ENCODE measurements at regions not wholly inside any gene's neighbourhood (a gene's known extent, or its start where the extent isn't known, plus 50 kb on each side); places are given as distances from the start of the nearest gene placed in this dataset.

- H3K4me1 ChIP-seq, result no peaks in the 10 kb centered on the region
- no peak for TF ChIP-seq Cebpa-rat (IDR thresholded peaks at IDR 0.05)
- H3K36me3 ChIP-seq, result no peaks in the 10 kb centered on the region
- H3K9me3 ChIP-seq, result 0 out of 2 replicates have a peak, but pooled peaks cover under 1% of the 10 kb centered on the region
- H3K4me3 ChIP-seq, result no peak overlapping the region
- no peaks in the 10 kb centered on the region for H4K20me1 ChIP-seq
- H3K27me3 ChIP-seq, result no peaks in the 10 kb centered on the region
- H3K27ac ChIP-seq, result no peak overlapping the region
- H3K9ac ChIP-seq, result no peak overlapping the region
- no peak overlapping the region for H3K4me2 ChIP-seq
These were observed 61.3 kb upstream of the SMAD3 start for GRCh38 chr15:67004142-67004541.

- Histone ChIP-seq H3K27me3 (no peaks in the 10 kb centered on the region), H3K27ac (no peak overlapping the region), H3K4me2 (no peak overlapping the region), H3K36me3 (no peaks in the 10 kb centered on the region), H3K4me1 (no peaks in the 10 kb centered on the region; the same call in 1 of the 2 replicates), H3K9ac (no peak overlapping the region), H3K4me3 (no peak overlapping the region), H3K9me3 (no peaks in the 10 kb centered on the region), H4K20me1 (no peaks in the 10 kb centered on the region)
- TF ChIP-seq Cebpa-rat (IDR thresholded peaks at IDR 0.05), result no peak
These were observed 60.0 kb upstream of the SMAD3 start for GRCh38 chr15:67005294-67005996.

DNA sequence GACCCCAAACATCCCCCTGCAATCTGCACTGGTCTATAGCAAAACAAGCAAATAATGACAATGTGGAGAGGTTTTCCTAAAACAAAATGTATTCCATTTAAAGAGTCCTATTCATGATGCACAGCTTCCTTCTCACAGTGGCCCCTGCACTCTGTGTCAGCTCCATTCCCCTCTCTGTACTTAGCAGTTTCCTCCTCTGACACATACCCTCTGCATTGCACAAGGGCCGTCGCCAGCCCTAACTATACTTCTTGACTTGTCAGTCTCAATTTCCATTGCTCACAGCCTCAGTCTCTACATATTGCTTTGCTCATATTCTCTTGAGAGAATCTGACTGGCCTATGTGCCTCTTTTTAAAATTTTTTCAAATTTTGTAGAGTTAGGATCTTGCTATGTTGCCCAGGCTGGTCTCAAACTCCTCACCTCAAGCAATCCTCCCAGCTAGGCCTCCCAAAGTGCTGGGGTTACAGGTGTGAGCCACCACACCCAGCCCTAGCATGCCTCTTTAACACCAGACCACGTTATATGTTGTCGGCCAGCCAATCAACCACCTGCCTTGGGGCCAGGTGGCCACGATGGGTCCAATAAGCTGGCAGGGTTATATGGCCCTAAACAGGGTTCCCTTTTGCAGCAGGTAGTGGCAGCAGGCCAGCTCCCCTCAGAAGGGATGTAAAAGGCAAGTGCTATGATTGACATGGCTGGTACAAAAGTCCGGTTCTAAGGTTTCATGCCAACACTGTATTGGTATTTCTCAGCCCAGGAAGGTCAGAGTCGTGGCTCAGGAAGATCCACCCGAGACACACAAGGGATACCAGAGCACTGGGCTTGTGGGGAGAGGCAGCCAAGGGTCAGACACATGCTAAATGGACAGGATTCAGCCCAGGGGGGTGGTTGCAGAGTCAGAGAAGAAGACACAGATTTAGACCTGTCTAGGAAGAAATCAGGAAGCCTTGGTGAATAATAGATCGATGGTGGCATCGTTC is 59.0 kb upstream of the SMAD3 start:
- TF ChIP-seq Cebpa-rat (IDR thresholded peaks at IDR 0.05), result no peak
- Histone ChIP-seq H4K20me1 (no peaks in the 10 kb centered on the region), H3K4me2 (no peak overlapping the region), H3K27ac (no peak overlapping the region), H3K4me3 (no peak overlapping the region), H3K27me3 (no peaks in the 10 kb centered on the region), H3K9ac (no peak overlapping the region), H3K9me3 (no peaks in the 10 kb centered on the region), H3K4me1 (no peaks in the 10 kb centered on the region; the same call in 1 of the 2 replicates), H3K36me3 (no peaks in the 10 kb centered on the region)

DNA sequence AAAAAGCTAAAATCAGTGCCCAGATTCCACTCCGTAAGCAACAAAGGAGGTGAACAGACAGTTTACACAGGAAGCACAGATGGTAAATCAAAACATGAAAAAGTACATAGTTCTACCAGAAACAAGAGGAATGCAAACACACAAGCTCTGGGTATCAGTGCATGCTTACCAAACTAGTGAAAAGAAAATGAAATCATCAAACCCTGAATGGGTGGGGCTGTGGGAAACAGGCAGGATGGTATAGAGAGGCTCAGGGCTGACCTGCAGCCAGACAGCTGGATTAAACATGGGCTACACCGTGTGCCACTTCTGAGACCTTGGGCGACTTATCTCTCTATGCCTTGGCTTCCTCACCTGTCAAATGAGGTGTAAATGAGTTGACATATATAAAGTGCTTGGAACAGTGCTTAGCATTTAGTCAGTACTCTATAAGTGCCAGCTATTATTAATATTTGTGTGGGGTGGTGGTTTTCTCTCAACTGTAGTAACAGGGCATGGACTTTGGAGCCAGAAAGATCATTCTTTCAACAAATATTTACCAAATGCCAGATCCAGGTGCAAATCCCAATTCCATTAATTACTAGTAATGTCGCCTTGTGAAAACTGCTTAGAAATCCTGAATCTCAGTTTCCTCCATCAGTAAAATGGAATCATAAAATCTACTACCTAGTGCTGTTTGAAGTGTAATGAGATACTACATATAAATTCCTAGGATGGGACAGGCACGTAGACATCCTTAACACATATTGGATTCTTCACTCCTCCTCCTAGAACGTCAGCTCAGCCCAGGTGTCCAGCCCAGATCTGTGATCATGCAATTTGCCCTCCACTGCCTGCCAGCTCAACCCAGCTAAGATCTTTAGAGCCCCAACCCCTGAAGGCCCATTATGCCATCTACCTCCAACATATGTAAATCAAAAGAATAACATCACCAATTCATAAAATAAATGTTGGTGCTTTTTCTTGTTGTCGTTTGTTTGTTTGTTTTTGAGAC is 55.5 kb upstream of the SMAD3 start:
- no peaks in the 10 kb centered on the region for H3K27me3 ChIP-seq
- H3K4me1 ChIP-seq, result peaks cover 18% of the 10 kb centered on the region
- H3K4me3 ChIP-seq, result no peak overlapping the region
- H3K36me3 ChIP-seq, result no peaks in the 10 kb centered on the region
- TF ChIP-seq Cebpa-rat (IDR thresholded peaks at IDR 0.05), result no peak
- peak overlapping the region; percentile 2; the same call in 1 of the 2 replicates for H3K4me2 ChIP-seq
- H3K9ac ChIP-seq, result no peak overlapping the region
- no peaks in the 10 kb centered on the region for H4K20me1 ChIP-seq
- H3K27ac ChIP-seq, result no peak overlapping the region
- no peaks in the 10 kb centered on the region for H3K9me3 ChIP-seq

GRCh38 chr15:67010898-67011616 is 54.3 kb upstream of the SMAD3 start:
- no peaks in the 10 kb centered on the region for H4K20me1 ChIP-seq
- H3K4me1 ChIP-seq, result peaks cover 18% of the 10 kb centered on the region
- no peak overlapping the region for H3K4me2 ChIP-seq
- TF ChIP-seq Cebpa-rat (IDR thresholded peaks at IDR 0.05), result no peak
- no peaks in the 10 kb centered on the region for H3K9me3 ChIP-seq
- H3K4me3 ChIP-seq, result no peak overlapping the region
- H3K27ac ChIP-seq, result no peak overlapping the region
- H3K9ac ChIP-seq, result no peak overlapping the region
- H3K36me3 ChIP-seq, result no peaks in the 10 kb centered on the region
- no peaks in the 10 kb centered on the region for H3K27me3 ChIP-seq

- H3K4me2 ChIP-seq, result no peak overlapping the region
- no peak overlapping the region for H3K27ac ChIP-seq
- H3K9ac ChIP-seq, result no peak overlapping the region
- no peak overlapping the region for H3K4me3 ChIP-seq
- H3K36me3 ChIP-seq, result no peaks in the 10 kb centered on the region
- no peaks in the 10 kb centered on the region for H4K20me1 ChIP-seq
- peaks cover 19% of the 10 kb centered on the region for H3K4me1 ChIP-seq
- H3K27me3 ChIP-seq, result no peaks in the 10 kb centered on the region
- no peak for TF ChIP-seq Cebpa-rat (IDR thresholded peaks at IDR 0.05)
- no peaks in the 10 kb centered on the region for H3K9me3 ChIP-seq
These were observed 53.8 kb upstream of the SMAD3 start for GRCh38 chr15:67011617-67012005.

- Histone ChIP-seq H3K36me3 (no peaks in the 10 kb centered on the region), H3K27ac (peak overlapping the region; percentile 25), H3K9ac (no peak overlapping the region), H4K20me1 (no peaks in the 10 kb centered on the region), H3K4me1 (peaks cover 40% of the 10 kb centered on the region), H3K4me3 (no peak overlapping the region), H3K27me3 (no peaks in the 10 kb centered on the region), H3K4me2 (peak overlapping the region; percentile 67), H3K9me3 (no peaks in the 10 kb centered on the region)
- no peak for TF ChIP-seq Cebpa-rat (IDR thresholded peaks at IDR 0.05)
These were observed 51.7 kb upstream of the SMAD3 start for GRCh38 chr15:67013696-67014095.

Measured in BLaER1 (cell line).